HT1080 (cell line): ENCODE measurements at regions not wholly inside any gene's neighbourhood (a gene's known extent, or its start where the extent isn't known, plus 50 kb on each side); places are given as distances from the start of the nearest gene placed in this dataset.
A peak's percentile ranks its signal among the peaks of the same experiment; 100 is the strongest.
"Not testable (repeated sequence)": the region's sequence is repeated elsewhere in the genome, so short reads cannot be mapped to it uniquely, and the experiment has no call there.

ENCODE experiments used
- DNase-seq: peaks from one replicate; pipeline ENCODE4 v3.0.0-alpha.2; 2015; ENCODE audit warnings: low read depth

DNA sequence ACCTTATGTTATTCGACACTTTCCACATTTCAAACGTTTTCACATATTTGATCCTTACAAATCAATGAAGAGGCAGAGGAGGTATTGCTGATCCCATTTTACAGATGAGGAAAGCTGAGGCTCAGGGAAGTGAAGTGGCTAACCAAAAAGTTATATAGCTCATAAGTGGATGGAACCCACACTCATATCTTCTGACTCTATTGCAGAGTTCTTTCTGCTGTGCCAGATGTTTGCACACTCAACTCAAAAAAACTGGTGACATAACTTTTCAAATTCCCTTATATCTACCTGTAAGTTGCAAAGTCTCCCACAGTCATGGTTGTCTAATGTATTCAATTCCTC, 84.0 kb upstream of the SETMAR start:
- no peak for DNase-seq

- no peak for DNase-seq
Observed at GRCh38 chr3:4220065-4220464, 83.1 kb upstream of the SETMAR start.

- no peak for DNase-seq
Observed at GRCh38 chr3:4222574-4223175, 80.5 kb upstream of the SETMAR start.

DNA sequence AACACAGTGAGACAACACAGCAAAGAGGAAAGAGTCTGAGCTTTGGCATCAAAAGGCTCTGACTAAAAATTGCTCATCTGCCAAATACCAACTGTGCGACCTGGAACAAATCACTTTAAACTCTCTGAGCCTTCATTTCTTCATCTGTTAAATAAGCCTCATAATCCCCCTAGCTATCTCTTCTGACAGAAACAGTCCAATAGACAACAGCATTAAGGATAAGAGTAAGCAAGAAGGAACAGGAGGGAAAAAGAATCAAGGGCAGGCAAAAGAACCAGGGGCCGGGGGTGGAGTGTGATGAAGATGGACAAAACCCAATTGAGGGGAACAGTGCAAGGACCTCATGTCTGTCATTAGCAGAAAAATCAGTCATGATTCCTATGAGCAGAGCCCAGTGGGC, 79.4 kb upstream of the SETMAR start:
- no peak for DNase-seq

DNA sequence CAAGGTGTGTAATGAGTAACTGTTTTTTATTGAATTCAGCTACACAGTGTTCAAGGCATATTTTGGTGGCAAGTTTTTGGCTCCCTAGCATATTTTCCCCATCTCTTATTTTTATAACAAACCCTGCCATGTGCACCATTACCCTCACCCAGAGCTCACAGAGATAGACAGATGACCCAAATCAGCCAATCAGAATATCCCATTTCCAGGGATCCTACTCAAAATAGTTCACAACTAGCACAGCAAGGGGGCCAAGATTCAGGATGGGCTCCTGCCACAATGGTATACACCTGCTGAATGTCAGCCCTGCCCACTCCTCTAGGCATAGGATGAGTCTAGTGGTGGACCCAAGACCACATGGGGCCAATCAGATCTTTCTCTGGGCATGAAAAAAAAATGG, 78.8 kb upstream of the SETMAR start:
- DNase-seq, result no peak

GRCh38 chr3:4225005-4225471, 78.1 kb upstream of the SETMAR start:
- DNase-seq, result no peak

GRCh38 chr3:4228295-4228694, 74.9 kb upstream of the SETMAR start:
- DNase-seq, result no peak

GRCh38 chr3:4231041-4231440, 72.1 kb upstream of the SETMAR start:
- no peak for DNase-seq

DNA sequence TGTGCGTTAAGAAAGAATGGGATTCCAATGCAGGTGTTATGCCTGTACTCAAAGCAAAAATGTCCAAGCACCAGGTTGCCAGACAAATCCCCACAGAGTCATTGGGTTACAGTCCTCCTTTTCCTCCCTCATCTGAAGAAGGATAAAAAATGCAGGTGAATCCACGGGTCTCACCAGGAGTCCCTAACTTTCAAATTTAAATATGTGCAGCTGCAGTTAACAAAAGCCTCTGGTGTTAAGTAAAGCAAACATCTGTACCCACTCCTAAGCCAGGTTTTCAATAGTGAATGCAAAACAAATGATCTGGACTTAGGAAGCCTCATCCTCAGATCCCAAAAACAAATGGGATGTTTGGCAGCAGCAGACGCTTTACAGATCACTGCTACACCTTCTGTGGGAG, 70.4 kb upstream of the SETMAR start:
- DNase-seq, result no peak

- no peak for DNase-seq
Observed at GRCh38 chr3:4233488-4233887, 69.7 kb upstream of the SETMAR start.

DNA sequence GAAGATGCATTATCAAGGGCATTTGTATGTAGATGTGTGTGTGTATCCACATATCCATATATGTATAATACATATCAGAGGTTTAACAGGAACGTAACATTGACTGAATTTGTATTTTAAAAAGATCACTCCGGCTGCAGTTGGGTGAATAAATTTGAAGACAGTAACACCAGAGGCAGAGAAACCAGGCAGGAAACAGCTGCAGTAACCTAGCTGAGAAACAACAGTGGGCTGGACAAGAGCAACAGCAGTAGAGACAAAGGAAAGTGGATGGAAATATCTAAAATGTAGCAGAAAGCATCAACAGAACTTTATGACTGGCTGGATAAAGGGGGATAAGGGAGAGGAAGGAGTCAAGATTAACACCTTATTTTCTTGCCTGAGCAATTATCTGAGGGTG, 68.3 kb upstream of the SETMAR start:
- no peak for DNase-seq

GRCh38 chr3:4235690-4236089, 67.5 kb upstream of the SETMAR start:
- no peak for DNase-seq

DNA sequence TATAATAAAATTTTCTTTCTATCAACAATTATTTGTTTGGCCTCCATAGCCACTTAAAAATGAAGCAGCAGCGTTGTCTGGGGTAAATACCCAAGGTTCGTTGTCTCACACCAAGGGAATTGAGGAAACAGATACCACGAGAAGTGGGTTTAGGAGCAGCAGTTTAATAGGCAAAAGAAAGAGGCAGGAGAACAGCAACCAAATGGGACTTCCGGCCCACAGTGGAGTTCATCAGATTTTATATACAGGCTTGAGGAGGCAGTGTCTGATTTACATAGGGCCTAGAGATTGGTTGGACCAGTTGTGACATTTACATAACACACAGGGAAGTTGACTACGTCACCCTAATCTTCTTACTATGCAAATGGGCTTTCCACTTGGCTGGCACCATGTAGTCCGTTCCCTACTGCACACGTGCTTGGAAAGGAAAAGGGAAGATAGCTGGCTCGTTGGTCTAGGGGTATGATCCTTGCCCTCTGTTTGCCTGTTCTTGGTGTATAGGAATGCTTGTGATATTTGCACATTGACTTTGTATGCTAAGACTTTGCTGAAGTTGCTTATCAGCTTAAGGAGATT, 61.5 kb upstream of the SETMAR start:
- peak; percentile 24 for DNase-seq

GRCh38 chr3:4245671-4246070, 57.5 kb upstream of the SETMAR start:
- DNase-seq, result peak; percentile 4

DNA sequence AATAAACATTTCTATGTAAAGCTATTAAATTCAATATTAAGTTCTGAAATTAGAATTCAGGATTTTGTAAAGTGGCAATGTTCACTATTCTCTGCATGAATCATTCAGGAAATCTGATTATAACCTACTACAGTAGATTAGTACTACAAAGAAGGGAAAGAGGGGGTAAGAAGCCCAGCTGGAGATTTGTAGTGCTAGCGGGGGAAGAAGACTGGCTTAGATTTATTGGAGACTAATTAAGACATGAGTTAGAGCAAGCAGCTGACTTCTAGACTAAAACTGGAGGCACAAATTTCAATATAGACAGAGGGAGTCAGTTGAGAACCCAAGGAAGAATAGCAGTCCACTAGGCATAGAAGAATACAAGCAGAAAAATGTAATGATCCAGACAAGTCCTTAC, 55.8 kb upstream of the SETMAR start:
- no peak for DNase-seq

GRCh38 chr3:4250064-4250463, 53.1 kb upstream of the SETMAR start:
- no peak for DNase-seq

GRCh38 chr3:4251412-4251811, 51.8 kb upstream of the SETMAR start:
- no peak for DNase-seq

- not testable (repeated sequence) for DNase-seq
Observed at GRCh38 chr3:4253072-4253832, 49.9 kb upstream of the SETMAR start.
